ENCODE measurements at regions not wholly inside any gene's neighbourhood (a gene's known extent, or its start where the extent isn't known, plus 50 kb on each side); places are given as distances from the start of the nearest gene placed in this dataset.

DNA sequence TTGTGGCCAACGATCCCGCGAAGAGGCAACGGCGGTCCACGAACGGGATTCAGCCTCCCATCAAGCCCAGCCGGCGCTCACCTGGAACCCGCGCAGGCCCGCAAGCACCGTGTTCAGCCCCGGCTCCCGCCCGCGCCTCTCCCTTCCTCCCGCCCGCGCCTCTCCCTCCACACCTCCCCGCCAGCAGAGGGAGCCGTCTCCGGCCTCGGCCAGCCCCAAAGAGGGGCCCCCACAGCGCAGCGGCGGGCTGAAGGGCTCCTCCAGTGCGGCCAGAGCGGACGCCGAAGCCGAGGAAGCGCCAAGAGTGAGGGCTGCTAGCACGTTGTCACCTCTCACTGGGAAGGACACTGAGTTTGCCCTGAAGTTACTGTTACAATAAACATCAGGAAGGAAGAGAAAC is 55.3 kb upstream of the LAPTM4A start:
- Histone ChIP-seq H2BK120ac (replicated peaks; ENCODE audit: low read depth, low read length) (no peak overlapping the region), H3K9me3 (ENCODE audit: insufficient read depth in 2 of 2, low read depth in 1 of 2, low read length in 1 of 2) (no peaks in the 10 kb centered on the region), H2BK20ac (ENCODE audit: low read length) (no peak overlapping the region), H3K27me3 (replicated peaks in 1 of 4; ENCODE audit: control insufficient read depth in 3 of 4, extremely low read depth in 1 of 4, insufficient read depth in 3 of 4, low read length in 3 of 4) (peaks cover 0 to 5% (median 3%) of the 10 kb centered on the region in 4 experiments; a peak in 3 of 7 replicates), H3K79me2 (ENCODE audit: control insufficient read depth in 1 of 2, insufficient read depth in 2 of 2, low read length in 2 of 2) (no peaks in the 10 kb centered on the region), H4K8ac (ENCODE audit: extremely low read depth, insufficient read depth, low read length) (peak overlapping the region; percentile 28; the same call in 1 of the 2 replicates), H3K23me2 (ENCODE audit: low read depth, low read length) (no peaks in the 10 kb centered on the region), H3K18ac (ENCODE audit: extremely low read depth, low read length) (peak overlapping the region; percentile 94), H2AK5ac (ENCODE audit: low read depth, low read length) (no peak overlapping the region), H2AFZ (ENCODE audit: low read length) (peak overlapping the region; percentile 68; the same call in 1 of the 2 replicates), H3K4me2 (ENCODE audit: insufficient read depth in 1 of 2, low read depth in 2 of 2, low read length in 2 of 2) (peak overlapping the region; percentile 62 to 88), H4K5ac (ENCODE audit: insufficient read length, low read depth, low read length) (peak overlapping the region; percentile 81), H2BK12ac (ENCODE audit: low read depth, low read length) (no peak overlapping the region; the same call in 1 of the 2 replicates), H2BK5ac (ENCODE audit: low read depth, low read length) (peak overlapping the region; percentile 28; the same call in 1 of the 2 replicates), H2BK15ac (ENCODE audit: low read length) (peak overlapping the region; percentile 88; the same call in 1 of the 2 replicates), H3K4me1 (replicated peaks in 1 of 4; ENCODE audit: control insufficient read depth in 3 of 4, insufficient read depth in 4 of 4, low read length in 3 of 4) (peaks cover 0 to 2% (median 0%) of the 10 kb centered on the region in 4 experiments; a peak in 1 of 7 replicates), H3K23ac (ENCODE audit: insufficient read length) (no peak overlapping the region), H3K27ac (ENCODE audit: low read depth, low read length) (no peak overlapping the region), H3K14ac (ENCODE audit: insufficient read length) (no peak overlapping the region), H3K36me3 (ENCODE audit: control insufficient read depth in 2 of 4, insufficient read depth in 4 of 4, low read length in 3 of 4) (no peaks in the 10 kb centered on the region), H4K20me1 (replicated peaks in 1 of 2; ENCODE audit: control insufficient read depth in 1 of 2, insufficient read depth in 2 of 2, low read length in 2 of 2) (no peaks in the 10 kb centered on the region), H3K4me3 (ENCODE audit: extremely low read depth in 1 of 4, insufficient read depth in 2 of 4, low read depth in 3 of 4, low read length in 4 of 4) (peak overlapping the region in 3 of 4 experiments; percentile 27 to 48 (median 29); a peak in 5 of 8 replicates), H4K91ac (replicated peaks; ENCODE audit: insufficient read length, low read length) (peak overlapping the region; percentile 91), H3K79me1 (ENCODE audit: low read depth, low read length) (no peaks in the 10 kb centered on the region), H3K56ac (replicated peaks; ENCODE audit: insufficient read length, low read depth, low read length) (no peak overlapping the region), H3K4ac (replicated peaks; ENCODE audit: insufficient read length, low read depth, low read length) (no peak overlapping the region), H3K9ac (replicated peaks in 1 of 4; ENCODE audit: extremely low read depth in 1 of 4, low read depth in 3 of 4, low read length in 3 of 4) (no peak overlapping the region)
- ChIA-PET CTCF (ENCODE audit: partially characterized antibody) (interaction anchor here (0.7 to 12.8 kb wide), 40 partner anchors 8 to 433 kb away, joined by 3 to 163 read pairs (median 6); partner anchors contain the start of genes SDC1 and WDR35), POLR2A (ENCODE audit: partially characterized antibody) (interaction anchor here (0.7 to 1.6 kb wide), 10 partner anchors 42 to 340 kb away, joined by 3 to 5 read pairs (median 3); partner anchors contain the start of genes RHOB and SDC1)
- no peak for FAIRE-seq
- WGBS, 2 experiments (ENCODE audit: extremely low coverage in 1 of 2, insufficient coverage in 1 of 2, insufficient read length in 1 of 2, insufficient replicate concordance in 2 of 2, low coverage in 1 of 2, low lambda C conversion rate in 2 of 2, missing lambda C conversion rate in 1 of 2): 12% methylated on average over 11 of the region's 34 CpGs; no CpG with 5 or more reads in 1 of the 2 experiments
- peak; percentile 21 to 94 for DNase-seq (ENCODE audit: low read depth in 1 of 2, low spot score in 2 of 2)
- TF ChIP-seq EGR1 (IDR thresholded peaks at IDR 0.05; ENCODE audit: borderline replicate concordance, low read depth, low read length): peak; percentile 40
- TF ChIP-seq, protein P1, sequence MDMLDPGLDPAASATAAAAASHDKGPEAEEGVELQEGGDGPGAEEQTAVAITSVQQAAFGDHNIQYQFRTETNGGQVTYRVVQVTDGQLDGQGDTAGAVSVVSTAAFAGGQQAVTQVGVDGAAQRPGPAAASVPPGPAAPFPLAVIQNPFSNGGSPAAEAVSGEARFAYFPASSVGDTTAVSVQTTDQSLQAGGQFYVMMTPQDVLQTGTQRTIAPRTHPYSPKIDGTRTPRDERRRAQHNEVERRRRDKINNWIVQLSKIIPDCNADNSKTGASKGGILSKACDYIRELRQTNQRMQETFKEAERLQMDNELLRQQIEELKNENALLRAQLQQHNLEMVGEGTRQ (IDR thresholded peaks at IDR 0.05; ENCODE audit: low read length): no peak
- no peak for TF ChIP-seq KDM5A (IDR thresholded peaks at IDR 0.05; ENCODE audit: low read length)
- no peak for TF ChIP-seq NRF1 (IDR thresholded peaks at IDR 0.05; ENCODE audit: low read depth, low read length)
- no peak for TF ChIP-seq SP2 (IDR thresholded peaks at IDR 0.05; ENCODE audit: low read length)
- TF ChIP-seq CTBP2 (IDR thresholded peaks at IDR 0.05; ENCODE audit: borderline replicate concordance, insufficient read depth, insufficient read length, low read length): no peak
- TF ChIP-seq GABPA (IDR thresholded peaks at IDR 0.05; ENCODE audit: borderline replicate concordance, insufficient read depth, low read length): peak; percentile 47; the same call in 1 of the 2 replicates
- TF ChIP-seq RNF2 (IDR thresholded peaks at IDR 0.05; ENCODE audit: borderline replicate concordance, low read depth, low read length, missing control alignments, poor library complexity, severe bottlenecking): no peak
- no peak for TF ChIP-seq SIN3A (conservative IDR thresholded peaks at IDR 0.05 in 1 of 2, IDR thresholded peaks at IDR 0.05 in 1 of 2; ENCODE audit: low read depth in 1 of 2, low read length in 2 of 2)
- TF ChIP-seq CHD2 (IDR thresholded peaks at IDR 0.05; ENCODE audit: low read length): no peak
- TF ChIP-seq SP4 (IDR thresholded peaks at IDR 0.05; ENCODE audit: low read length): no peak
